Hepatocyte (in vitro differentiated cells): ENCODE measurements at regions not wholly inside any gene's neighbourhood (a gene's known extent, or its start where the extent isn't known, plus 50 kb on each side); places are given as distances from the start of the nearest gene placed in this dataset.

ENCODE experiments used
- EZH2 ChIP-seq: fragments of 200-600 bp; sonication (generic); IDR thresholded peaks from 2 replicates; pipeline ENCODE4 v1.6.1; 2016; ENCODE audit warnings: antibody characterized with exemption, mild to moderate bottlenecking, borderline replicate concordance
- EZH2phosphoT487 ChIP-seq: fragments of 200-600 bp; sonication (generic); IDR thresholded peaks from one replicate; pipeline ENCODE4 v1.6.1; 2018; ENCODE audit warnings: antibody characterized with exemption, mild to moderate bottlenecking, low read depth, moderate library complexity; ENCODE audit not compliant: unreplicated experiment, severe bottlenecking
- TF ChIP-seq, protein P1 (sequence below): fragments of 200-600 bp; sonication (generic); IDR thresholded peaks from 2 replicates; pipeline ENCODE4 v1.5.1; 2016; ENCODE audit warnings: antibody characterized with exemption, mild to moderate bottlenecking; ENCODE audit not compliant: poor library complexity

DNA sequence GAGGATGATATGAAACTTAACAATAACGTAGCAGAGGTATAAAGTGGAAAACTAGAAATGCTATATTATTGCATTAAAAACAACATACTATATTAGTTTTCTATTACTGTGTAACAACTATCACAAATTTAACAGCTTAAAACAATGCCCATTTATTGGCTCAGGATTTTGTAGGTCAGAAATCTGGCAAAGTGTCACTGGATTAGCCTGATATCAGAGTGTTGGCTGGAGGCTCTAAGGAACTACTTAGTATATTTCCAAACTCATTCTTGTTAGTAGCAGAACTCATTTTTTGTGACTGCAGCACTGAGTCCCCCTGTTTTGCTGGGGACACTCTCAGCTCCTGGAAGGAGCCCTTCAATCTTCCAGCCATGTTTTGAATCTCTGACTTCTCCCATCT is 306.8 kb downstream of the ETV1 start:
- TF ChIP-seq, protein P1, sequence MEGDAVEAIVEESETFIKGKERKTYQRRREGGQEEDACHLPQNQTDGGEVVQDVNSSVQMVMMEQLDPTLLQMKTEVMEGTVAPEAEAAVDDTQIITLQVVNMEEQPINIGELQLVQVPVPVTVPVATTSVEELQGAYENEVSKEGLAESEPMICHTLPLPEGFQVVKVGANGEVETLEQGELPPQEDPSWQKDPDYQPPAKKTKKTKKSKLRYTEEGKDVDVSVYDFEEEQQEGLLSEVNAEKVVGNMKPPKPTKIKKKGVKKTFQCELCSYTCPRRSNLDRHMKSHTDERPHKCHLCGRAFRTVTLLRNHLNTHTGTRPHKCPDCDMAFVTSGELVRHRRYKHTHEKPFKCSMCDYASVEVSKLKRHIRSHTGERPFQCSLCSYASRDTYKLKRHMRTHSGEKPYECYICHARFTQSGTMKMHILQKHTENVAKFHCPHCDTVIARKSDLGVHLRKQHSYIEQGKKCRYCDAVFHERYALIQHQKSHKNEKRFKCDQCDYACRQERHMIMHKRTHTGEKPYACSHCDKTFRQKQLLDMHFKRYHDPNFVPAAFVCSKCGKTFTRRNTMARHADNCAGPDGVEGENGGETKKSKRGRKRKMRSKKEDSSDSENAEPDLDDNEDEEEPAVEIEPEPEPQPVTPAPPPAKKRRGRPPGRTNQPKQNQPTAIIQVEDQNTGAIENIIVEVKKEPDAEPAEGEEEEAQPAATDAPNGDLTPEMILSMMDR = no peak
- TF ChIP-seq EZH2phosphoT487 (no peak), EZH2 (no peak)
